Pancreas (tissue), 10 donors: ENCODE measurements at regions not wholly inside any gene's neighbourhood (a gene's known extent, or its start where the extent isn't known, plus 50 kb on each side); places are given as distances from the start of the nearest gene placed in this dataset.

ENCODE experiments used
- ATAC-seq, 4 donors: fragments of 200-7000 bp; cut with Tn5 transposase; one replicate each; pipeline versions ENCODE4 v1.8.0 to v1.9.1; 2020; ENCODE audit warnings: mild to moderate bottlenecking in 4 of 4, moderate library complexity in 4 of 4
- DNase-seq, 6 donors: peaks; one replicate each; pipeline ENCODE4 v3.0.0-alpha.2; 2020
- FAIRE-seq: peaks from 2 replicates; lab custom pipeline; 2012; peaks lifted over from hg19 to GRCh38; lab: Jason Lieb, UNC
- H3K27ac ChIP-seq, 4 donors: fragments of 200-600 bp; sonication (generic); 1 replicate in 3 of 4; 2 replicates in 1 of 4; pipeline versions ENCODE4 v1.5.0 to v1.8.0; 2020
- H3K27me3 ChIP-seq, 4 donors: fragments of 200-600 bp; one replicate each; pipeline ENCODE4 v1.8.0; 2021
- H3K36me3 ChIP-seq, 3 donors: fragments of 200-600 bp; sonication (generic) in 1 of 3; one replicate each; pipeline versions ENCODE4 v1.5.0 to v1.8.0; 2020 to 2021
- H3K4me1 ChIP-seq, 3 donors: fragments of 200-600 bp; one replicate each; pipeline ENCODE4 v1.8.0; 2021
- H3K4me3 ChIP-seq, 4 donors: fragments of 200-600 bp; sonication (generic) in 2 of 4; one replicate each; pipeline versions ENCODE4 v1.5.0 to v1.8.0; 2020 to 2021
- H3K9me3 ChIP-seq, 4 donors: fragments of 200-600 bp; one replicate each; pipeline ENCODE4 v1.8.0; 2021
- WGBS, 2 donors: extraction: QIAGEN DNeasy Blood & Tissue Kit; methylation state at CpG; one replicate each; pipeline ENCODE4 v1.1.7; 2013; 5-methylcytosine and 5-hydroxymethylcytosine counted together
- intact Hi-C, 3 donors: fragments of 100-400 bp; cut with DNase I; formaldehyde crosslinking; loops; one replicate each; pipeline versions ENCODE4 v1.11.1 to v1.14.2; 2022
- TF ChIP-seq, protein P1 (sequence below), 4 donors: fragments of 200-600 bp; sonication (generic) in 3 of 4; IDR thresholded peaks; one replicate each; pipeline versions ENCODE4 v1.5.0 to v1.8.0; 2021; ENCODE audit warnings: antibody characterized with exemption in 4 of 4
- donor health status: healthy with polysubstance abuse.
- donor health status: DM: no; HTN: no; CAD: no; lungs with moderate emphysema.
- donor health status: DM: no; HTN: no; CAD: no.
- donor health status: control.
- donor health status: control.
- donor health status: Bipolar disorder and iron deficiency.
- donor health status: DM: yes; HTN: yes; CAD: no.
- donor health status: DM: no; HTN: no; CAD: no.
- donor health status: DM: no; HTN: no; CAD: no.
- donor health status: DM: yes; HTN: yes; CAD: no.

DNA sequence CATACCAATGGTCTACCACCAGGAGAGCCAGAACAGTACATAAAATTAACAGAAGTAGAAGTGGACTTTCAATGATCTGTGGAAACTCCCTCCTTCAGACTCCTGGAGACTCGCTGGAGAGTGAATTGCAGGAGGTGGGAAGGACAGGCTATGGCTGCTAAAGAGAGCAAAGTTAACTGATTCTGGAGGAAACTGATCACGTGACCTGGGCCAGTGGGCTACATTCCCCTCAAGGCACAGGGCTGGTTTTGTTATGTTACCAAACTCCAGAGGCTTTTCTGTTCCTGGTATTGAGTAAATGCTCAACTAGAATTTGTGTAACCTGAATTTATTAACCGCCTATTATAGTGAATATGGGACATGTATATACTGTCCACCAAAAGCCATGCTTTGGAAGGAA, 372.6 kb downstream of the MTRR start:
- DNase-seq (no peak), ATAC-seq (no peak), FAIRE-seq (no peak)
- Histone ChIP-seq H3K36me3 (no peaks in the 10 kb centered on the region), H3K27me3 (no peaks in the 10 kb centered on the region), H3K27ac (no peak overlapping the region), H3K9me3 (no peaks in the 10 kb centered on the region), H3K4me1 (no peaks in the 10 kb centered on the region), H3K4me3 (no peak overlapping the region)
- TF ChIP-seq, protein P1, sequence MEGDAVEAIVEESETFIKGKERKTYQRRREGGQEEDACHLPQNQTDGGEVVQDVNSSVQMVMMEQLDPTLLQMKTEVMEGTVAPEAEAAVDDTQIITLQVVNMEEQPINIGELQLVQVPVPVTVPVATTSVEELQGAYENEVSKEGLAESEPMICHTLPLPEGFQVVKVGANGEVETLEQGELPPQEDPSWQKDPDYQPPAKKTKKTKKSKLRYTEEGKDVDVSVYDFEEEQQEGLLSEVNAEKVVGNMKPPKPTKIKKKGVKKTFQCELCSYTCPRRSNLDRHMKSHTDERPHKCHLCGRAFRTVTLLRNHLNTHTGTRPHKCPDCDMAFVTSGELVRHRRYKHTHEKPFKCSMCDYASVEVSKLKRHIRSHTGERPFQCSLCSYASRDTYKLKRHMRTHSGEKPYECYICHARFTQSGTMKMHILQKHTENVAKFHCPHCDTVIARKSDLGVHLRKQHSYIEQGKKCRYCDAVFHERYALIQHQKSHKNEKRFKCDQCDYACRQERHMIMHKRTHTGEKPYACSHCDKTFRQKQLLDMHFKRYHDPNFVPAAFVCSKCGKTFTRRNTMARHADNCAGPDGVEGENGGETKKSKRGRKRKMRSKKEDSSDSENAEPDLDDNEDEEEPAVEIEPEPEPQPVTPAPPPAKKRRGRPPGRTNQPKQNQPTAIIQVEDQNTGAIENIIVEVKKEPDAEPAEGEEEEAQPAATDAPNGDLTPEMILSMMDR (IDR thresholded peaks at IDR 0.05) = no peak
- WGBS, 2 donors = 64 to 72% methylated on average over 3 of the region's 3 CpGs
- intact Hi-C loops = no loop called here

DNA sequence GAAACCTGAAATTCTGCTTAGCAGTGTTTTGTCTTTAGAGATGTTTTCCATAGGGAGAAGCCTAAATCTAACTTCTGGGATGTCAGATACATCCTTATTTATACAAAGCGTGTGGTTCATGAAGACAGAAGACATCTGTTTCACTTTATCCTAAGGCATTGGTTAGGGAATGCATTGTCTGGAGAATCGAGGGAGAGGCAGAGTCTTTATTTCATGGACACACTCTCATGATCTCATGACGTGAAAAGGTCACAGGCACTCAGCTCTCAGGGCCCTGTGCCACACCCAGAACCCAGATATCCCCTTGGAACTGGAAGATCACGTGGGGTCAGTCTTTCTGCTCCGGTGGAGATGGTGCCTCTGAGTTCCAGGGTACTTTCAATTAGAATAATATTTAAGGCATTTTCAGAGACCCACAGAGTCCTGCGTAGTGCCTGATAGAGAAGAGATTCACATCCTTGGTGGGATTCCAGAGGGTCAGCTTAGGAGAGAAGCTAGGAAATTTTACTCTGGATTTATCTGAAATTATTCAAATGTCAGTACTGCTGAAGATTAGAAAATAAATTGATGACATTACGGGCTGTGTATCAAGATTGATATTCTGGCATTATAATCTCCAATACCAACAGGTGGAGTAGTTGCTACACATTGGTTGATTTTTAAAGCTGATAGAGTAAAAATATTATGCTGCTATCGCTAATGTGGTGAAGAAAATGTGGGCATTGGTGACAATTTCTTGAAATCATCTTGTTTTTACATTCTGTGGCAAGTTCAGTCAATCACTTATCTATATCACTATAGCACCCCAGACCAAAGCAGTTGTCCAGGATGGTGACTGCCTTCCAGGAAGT, 378.3 kb downstream of the MTRR start:
- DNase-seq (no peak), ATAC-seq (no peak), FAIRE-seq (no peak)
- Histone ChIP-seq H3K36me3 (no peaks in the 10 kb centered on the region), H3K4me3 (no peak overlapping the region), H3K9me3 (no peaks in the 10 kb centered on the region), H3K4me1 (no peaks in the 10 kb centered on the region), H3K27ac (no peak overlapping the region), H3K27me3 (no peaks in the 10 kb centered on the region)
- TF ChIP-seq, protein P1 (IDR thresholded peaks at IDR 0.05) = no peak
- 30 to 45% methylated on average over 8 of the region's 8 CpGs for WGBS, 2 donors
- intact Hi-C loops = no loop called here

DNA sequence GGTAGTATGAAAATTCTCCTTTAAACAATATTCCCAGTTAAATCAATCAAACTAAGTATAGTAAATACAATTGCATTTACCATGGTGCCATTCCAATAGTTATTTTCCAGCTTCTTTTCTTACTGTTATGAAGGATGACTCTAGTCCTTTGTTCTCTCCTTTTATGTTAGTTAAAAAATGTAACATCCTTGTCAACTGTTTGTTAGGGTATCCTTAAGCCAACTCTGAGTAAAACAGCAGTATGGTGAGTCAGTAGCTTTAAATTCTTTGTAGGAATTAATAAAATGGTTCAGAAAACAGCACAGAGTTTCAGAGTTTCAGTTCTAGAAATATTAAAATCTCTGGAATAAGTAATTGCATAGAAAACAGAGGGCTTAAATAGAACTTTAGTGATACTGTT, 384.4 kb downstream of the MTRR start:
- TF ChIP-seq, protein P1 (IDR thresholded peaks at IDR 0.05) = no peak
- no peaks in the 10 kb centered on the region for H3K9me3 ChIP-seq
- no peaks in the 10 kb centered on the region for H3K4me1 ChIP-seq
- intact Hi-C loops = no loop called here
- ATAC-seq = no peak
- H3K36me3 ChIP-seq = no peaks in the 10 kb centered on the region
- no peak overlapping the region for H3K4me3 ChIP-seq
- no peak for DNase-seq
- no peak for FAIRE-seq
- no peaks in the 10 kb centered on the region for H3K27me3 ChIP-seq
- no peak overlapping the region for H3K27ac ChIP-seq

DNA sequence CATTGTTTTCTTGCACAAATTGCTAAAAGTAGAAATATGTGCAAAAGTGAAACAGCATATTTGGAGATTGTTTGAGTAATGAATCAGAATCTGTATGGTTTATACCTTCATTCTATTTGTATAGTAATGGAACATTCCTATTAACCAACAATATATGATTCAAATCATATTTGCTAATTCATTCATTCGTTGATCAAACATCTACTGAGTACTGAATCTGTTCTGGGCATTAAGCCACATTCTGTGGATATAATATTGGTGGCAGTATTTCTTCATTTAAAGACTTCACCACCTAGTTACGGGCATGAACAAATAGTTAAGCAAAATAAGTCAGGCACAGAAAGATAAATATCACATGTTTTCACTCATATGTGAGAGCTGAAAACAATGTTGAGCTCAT, 385.7 kb downstream of the MTRR start:
- no peak for FAIRE-seq
- Histone ChIP-seq H3K4me3 (no peak overlapping the region), H3K36me3 (no peaks in the 10 kb centered on the region), H3K9me3 (no peaks in the 10 kb centered on the region), H3K4me1 (no peaks in the 10 kb centered on the region), H3K27ac (no peak overlapping the region), H3K27me3 (no peaks in the 10 kb centered on the region)
- 35 to 52% methylated on average over 2 of the region's 2 CpGs for WGBS, 2 donors
- no peak for ATAC-seq
- intact Hi-C loops = no loop called here
- DNase-seq = no peak
- TF ChIP-seq, protein P1 (IDR thresholded peaks at IDR 0.05) = no peak

DNA sequence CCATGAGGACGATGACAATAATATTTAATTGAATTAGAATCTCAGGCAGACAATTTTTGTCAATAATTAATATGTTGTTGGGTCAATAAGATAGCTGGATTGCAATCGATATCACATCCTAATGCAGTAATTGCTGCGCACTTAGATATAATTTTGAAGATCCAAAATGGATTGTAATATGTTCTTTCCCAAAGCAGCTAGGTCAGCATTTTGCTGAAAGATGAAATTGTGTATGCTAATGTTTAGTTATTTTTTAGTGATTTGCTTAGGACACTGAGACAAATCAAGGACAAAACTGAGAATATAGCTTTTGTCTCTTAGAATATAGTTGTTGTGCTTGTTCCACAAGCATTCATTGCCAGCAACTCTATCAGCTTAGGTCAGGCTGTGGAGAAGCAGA, 389.9 kb downstream of the MTRR start:
- WGBS, 2 donors = 74 to 76% methylated on average over 3 of the region's 3 CpGs
- TF ChIP-seq, protein P1 (IDR thresholded peaks at IDR 0.05) = no peak
- no peak for FAIRE-seq
- no peak for ATAC-seq
- no peaks in the 10 kb centered on the region for H3K4me1 ChIP-seq
- no peak overlapping the region for H3K27ac ChIP-seq
- no peaks in the 10 kb centered on the region for H3K9me3 ChIP-seq
- no peak overlapping the region for H3K4me3 ChIP-seq
- H3K27me3 ChIP-seq = no peaks in the 10 kb centered on the region
- no peaks in the 10 kb centered on the region for H3K36me3 ChIP-seq
- intact Hi-C loops = no loop called here
- DNase-seq = no peak
